RWPE2 (cell line): ENCODE measurements at regions not wholly inside any gene's neighbourhood (a gene's known extent, or its start where the extent isn't known, plus 50 kb on each side); places are given as distances from the start of the nearest gene placed in this dataset.

ENCODE experiments used
- ATAC-seq: fragments of 200-7000 bp; cut with Tn5 transposase; 3 replicates; pipeline ENCODE4 v1.9.1; 2021; ENCODE audit warnings: low read depth
- DNase-seq: peaks from one replicate; pipeline ENCODE4 v3.0.0-alpha.2; 2020; ENCODE audit warnings: low spot score
- H3K27ac ChIP-seq: fragments of 450-650 bp; 2 replicates; pipeline ENCODE4 v1.5.1; 2017; ENCODE audit warnings: mild to moderate bottlenecking; ENCODE audit not compliant: poor library complexity, severe bottlenecking
- H3K27me3 ChIP-seq: fragments of 250-450 bp; sonication (Bioruptor Pico); 2 replicates; pipeline ENCODE4 v1.5.1; 2021; ENCODE audit warnings: mild to moderate bottlenecking, moderate library complexity; ENCODE audit not compliant: insufficient read depth, poor library complexity, severe bottlenecking
- H3K36me3 ChIP-seq: fragments of 250-450 bp; sonication (Bioruptor Pico); 2 replicates; pipeline ENCODE4 v1.5.1; 2020; ENCODE audit warnings: low read depth, mild to moderate bottlenecking, moderate library complexity
- H3K4me1 ChIP-seq: fragments of 250-450 bp; sonication (Bioruptor Pico); 2 replicates; pipeline ENCODE4 v1.5.1; 2021; ENCODE audit warnings: mild to moderate bottlenecking, moderate library complexity; ENCODE audit not compliant: insufficient read depth, poor library complexity, severe bottlenecking
- H3K4me3 ChIP-seq: fragments of 250-450 bp; sonication (Bioruptor Pico); 2 replicates; pipeline ENCODE4 v1.5.1; 2021; ENCODE audit warnings: mild to moderate bottlenecking, moderate library complexity; ENCODE audit not compliant: severe bottlenecking
- H3K9me3 ChIP-seq: fragments of 250-450 bp; sonication (Bioruptor Pico); 2 replicates; pipeline ENCODE4 v1.5.1; 2021; ENCODE audit warnings: mild to moderate bottlenecking, moderate library complexity; ENCODE audit not compliant: severe bottlenecking
- TF ChIP-seq, protein P1 (sequence below): fragments of 450-650 bp; IDR thresholded peaks from one replicate; pipeline ENCODE4 v1.5.1; 2017; ENCODE audit warnings: mild to moderate bottlenecking, moderate library complexity; ENCODE audit not compliant: poor library complexity, severe bottlenecking

DNA sequence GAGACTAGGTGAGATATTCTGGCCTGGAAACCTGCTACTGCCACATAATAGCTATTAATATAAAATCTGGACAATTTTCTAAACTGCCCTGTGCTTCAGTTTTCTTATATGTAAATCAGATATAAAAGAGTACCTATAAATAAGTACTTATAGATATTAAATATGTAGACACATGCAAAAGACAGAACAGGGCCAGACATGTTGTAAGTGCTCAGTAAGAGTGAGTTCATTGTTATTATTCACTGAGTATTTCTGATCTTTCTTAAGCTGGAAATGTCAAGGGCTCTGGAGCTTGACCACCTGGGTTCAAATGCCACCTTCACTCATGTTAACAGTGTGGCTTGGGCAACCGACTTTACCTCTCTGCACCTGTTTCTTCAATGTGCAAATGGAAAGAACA, 179.8 kb downstream of the GALC start:
- H3K4me1 ChIP-seq, result no peaks in the 10 kb centered on the region
- no peak overlapping the region for H3K27ac ChIP-seq
- TF ChIP-seq, protein P1, sequence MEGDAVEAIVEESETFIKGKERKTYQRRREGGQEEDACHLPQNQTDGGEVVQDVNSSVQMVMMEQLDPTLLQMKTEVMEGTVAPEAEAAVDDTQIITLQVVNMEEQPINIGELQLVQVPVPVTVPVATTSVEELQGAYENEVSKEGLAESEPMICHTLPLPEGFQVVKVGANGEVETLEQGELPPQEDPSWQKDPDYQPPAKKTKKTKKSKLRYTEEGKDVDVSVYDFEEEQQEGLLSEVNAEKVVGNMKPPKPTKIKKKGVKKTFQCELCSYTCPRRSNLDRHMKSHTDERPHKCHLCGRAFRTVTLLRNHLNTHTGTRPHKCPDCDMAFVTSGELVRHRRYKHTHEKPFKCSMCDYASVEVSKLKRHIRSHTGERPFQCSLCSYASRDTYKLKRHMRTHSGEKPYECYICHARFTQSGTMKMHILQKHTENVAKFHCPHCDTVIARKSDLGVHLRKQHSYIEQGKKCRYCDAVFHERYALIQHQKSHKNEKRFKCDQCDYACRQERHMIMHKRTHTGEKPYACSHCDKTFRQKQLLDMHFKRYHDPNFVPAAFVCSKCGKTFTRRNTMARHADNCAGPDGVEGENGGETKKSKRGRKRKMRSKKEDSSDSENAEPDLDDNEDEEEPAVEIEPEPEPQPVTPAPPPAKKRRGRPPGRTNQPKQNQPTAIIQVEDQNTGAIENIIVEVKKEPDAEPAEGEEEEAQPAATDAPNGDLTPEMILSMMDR, result no peak
- no peak for DNase-seq
- H3K4me3 ChIP-seq, result no peak overlapping the region
- ATAC-seq, result no peak
- no peaks in the 10 kb centered on the region for H3K27me3 ChIP-seq
- no peaks in the 10 kb centered on the region for H3K36me3 ChIP-seq
- no peaks in the 10 kb centered on the region for H3K9me3 ChIP-seq

DNA sequence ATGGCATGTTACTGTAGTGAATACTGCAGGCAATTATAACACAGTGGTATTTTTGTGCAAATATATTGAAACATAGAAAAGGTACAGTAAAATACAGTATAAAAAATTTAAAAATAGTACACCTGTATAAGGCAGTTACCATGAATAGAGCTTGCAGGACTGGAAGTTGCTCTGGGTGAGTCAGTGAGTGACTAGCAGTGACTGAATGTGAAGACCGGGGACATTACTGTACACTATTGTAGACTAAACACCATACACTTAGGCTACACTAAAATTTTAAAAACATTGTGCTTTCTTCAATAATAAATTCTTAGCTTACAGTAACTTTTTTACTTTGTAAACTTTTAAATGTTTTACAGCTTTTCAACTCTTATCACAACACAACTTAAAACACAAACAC, 181.7 kb downstream of the GALC start:
- Histone ChIP-seq H3K4me3 (no peak overlapping the region), H3K4me1 (no peaks in the 10 kb centered on the region), H3K36me3 (no peaks in the 10 kb centered on the region), H3K9me3 (no peaks in the 10 kb centered on the region), H3K27ac (no peak overlapping the region), H3K27me3 (no peaks in the 10 kb centered on the region)
- TF ChIP-seq, protein P1, result no peak
- DNase-seq (no peak), ATAC-seq (peak; percentile 47; the same call in 2 of the 3 replicates)

DNA sequence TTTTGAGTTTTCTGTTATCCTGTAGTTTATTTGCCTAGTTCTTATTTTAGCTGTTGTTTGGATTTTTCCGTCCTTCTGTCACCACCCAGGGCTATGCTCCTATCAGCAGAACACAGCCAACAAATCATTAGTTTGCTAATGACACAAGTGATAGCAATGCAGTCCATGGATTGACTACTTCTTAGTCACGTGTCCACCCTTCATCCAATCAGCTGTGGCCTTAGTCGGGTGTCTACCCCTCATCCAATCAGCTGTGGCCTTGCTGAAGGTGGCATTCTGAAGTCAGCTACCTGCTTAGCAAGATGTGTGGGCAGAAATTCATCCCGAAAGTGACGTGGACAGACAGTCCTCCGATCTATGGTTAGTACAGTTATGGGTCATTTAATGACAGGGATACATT, 182.3 kb downstream of the GALC start:
- Histone ChIP-seq H3K9me3 (no peaks in the 10 kb centered on the region), H3K4me3 (no peak overlapping the region), H3K4me1 (no peaks in the 10 kb centered on the region), H3K27me3 (no peaks in the 10 kb centered on the region), H3K27ac (no peak overlapping the region), H3K36me3 (no peaks in the 10 kb centered on the region)
- DNase-seq (no peak), ATAC-seq (no peak)
- TF ChIP-seq, protein P1, result no peak

DNA sequence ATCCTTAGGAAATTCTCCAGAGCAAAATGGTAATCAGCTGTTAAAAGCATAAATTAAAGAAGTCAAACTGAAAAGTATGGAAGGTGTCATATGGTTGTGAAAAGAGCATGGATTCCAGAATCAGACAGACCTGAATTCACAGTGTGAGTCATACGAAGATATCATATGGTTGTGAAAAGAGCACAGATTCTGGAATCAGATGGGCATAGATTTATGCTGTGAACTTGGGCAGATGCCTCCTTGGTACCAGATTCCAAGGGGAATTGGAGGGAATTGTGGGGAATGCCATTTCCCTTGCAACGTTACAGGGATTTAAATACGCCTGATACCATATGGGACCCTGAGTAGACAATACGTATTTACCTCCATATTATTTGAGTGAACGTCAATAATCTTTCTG, 183.7 kb downstream of the GALC start:
- TF ChIP-seq, protein P1, result no peak
- H3K4me1 ChIP-seq, result no peaks in the 10 kb centered on the region
- ATAC-seq, result no peak

DNA sequence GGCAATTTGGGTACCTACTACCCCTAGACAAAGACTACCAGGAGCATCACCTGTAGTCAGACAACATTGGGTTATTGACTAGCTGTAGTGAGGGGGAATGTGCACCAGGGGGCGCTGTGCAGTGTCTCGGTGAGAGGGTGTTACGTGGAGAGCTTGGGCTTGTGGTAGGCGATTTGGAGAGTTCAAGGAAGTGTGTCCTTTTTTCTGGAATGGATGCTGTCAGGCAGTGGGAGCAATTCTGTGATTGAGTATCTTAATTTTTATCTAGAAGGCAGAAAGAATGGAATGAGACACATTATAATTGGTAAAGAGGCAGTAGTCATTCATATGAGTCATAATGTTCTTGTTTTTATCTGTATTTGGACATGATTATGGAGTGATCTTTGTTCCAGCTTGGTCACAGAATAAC, 187.7 kb downstream of the GALC start:
- ATAC-seq (peak; percentile 65), DNase-seq (no peak)
- Histone ChIP-seq H3K27me3 (no peaks in the 10 kb centered on the region), H3K27ac (no peak overlapping the region), H3K4me3 (no peak overlapping the region), H3K36me3 (no peaks in the 10 kb centered on the region), H3K9me3 (no peaks in the 10 kb centered on the region), H3K4me1 (no peaks in the 10 kb centered on the region)
- TF ChIP-seq, protein P1, result peak; percentile 85

More for the DNA sequence above, 183.7 kb downstream of the GALC start:
- no peak for DNase-seq
- no peak overlapping the region for H3K27ac ChIP-seq
- H3K4me3 ChIP-seq, result no peak overlapping the region
- H3K27me3 ChIP-seq, result no peaks in the 10 kb centered on the region
- H3K9me3 ChIP-seq, result no peaks in the 10 kb centered on the region
- no peaks in the 10 kb centered on the region for H3K36me3 ChIP-seq
